ENCODE measurements at regions not wholly inside any gene's neighbourhood (a gene's known extent, or its start where the extent isn't known, plus 50 kb on each side); places are given as distances from the start of the nearest gene placed in this dataset.

DNA sequence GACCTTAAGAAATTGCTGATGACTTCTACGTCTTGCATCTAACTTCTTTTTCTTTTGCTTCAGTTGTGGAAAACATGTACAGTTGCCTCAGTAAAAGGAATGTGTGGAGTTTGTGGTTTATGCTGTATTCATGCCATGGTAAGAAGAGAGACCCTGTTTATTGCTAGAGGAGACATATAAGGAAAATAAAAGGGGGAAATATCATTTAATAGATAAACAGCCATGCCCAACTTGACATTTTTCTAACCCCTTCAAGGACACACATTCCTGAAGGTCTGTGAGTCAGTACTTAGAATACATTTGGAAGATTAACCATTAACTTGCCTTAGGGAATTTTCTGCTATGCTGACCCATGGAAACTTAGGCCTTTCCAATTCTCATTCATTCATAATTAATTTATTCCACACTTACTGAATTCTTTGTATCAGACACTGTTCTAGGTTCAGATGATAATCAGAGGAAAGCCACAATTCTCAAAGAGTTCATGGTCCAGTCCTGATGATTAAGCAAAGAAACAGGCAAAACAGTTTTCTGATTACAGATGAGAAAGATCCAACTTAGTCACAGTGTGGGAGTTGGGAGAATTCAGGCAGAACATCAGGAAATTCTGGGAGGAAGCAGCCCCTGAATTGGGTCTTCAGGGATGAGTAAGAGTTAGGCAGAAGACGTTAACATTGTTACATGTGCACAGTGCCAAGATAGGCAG is 329.8 kb upstream of the RASGRP1 start:
- DNase-seq: no peak

- DNase-seq: no peak
Observed at GRCh38 chr15:38895326-38896255, 331.0 kb upstream of the RASGRP1 start.

- no peak for DNase-seq
Observed at GRCh38 chr15:38896647-38897046, 332.0 kb upstream of the RASGRP1 start.

- DNase-seq: no peak
Observed at GRCh38 chr15:38897551-38897950, 332.9 kb upstream of the RASGRP1 start.

DNA sequence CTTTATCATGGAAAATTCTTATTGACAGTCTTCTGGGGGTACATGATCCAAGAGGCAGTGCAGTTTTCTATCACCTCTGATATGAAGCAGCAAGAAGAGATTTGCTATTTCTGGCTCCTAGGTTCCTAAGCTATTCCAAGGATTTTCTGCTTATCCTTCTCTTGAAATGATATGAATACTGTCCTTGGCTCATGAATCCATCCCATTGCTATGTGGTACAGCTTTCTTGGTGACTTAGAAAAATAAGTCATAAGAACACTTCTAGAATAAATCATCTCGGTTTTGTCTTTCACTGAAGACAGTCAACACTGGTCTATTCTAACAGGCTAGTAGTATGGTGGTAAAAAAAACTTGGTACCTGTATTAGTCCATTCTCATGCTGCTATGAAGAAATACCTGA is 333.6 kb upstream of the RASGRP1 start:
- DNase-seq: no peak

DNA sequence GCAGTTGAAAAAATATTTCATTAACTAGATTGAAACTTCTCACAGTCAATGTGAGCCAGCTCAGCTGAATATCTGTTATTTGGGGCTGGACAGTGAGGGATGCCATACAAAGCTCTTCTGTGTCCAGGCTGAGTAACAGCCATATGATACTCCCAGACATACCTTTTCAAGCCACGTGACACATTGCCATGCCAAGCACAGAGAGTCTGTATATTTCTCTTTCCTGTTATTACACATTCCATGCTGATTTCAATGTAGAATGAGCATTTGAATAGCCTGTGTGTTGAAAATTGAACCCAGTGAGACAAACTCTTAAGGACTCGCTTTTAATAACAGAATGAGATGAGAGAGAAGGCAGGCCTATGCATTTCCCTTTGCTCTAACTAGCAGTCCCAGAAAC is 334.7 kb upstream of the RASGRP1 start:
- DNase-seq: no peak

- DNase-seq: no peak
Observed at GRCh38 chr15:38904298-38904697, 339.7 kb upstream of the RASGRP1 start.

DNA sequence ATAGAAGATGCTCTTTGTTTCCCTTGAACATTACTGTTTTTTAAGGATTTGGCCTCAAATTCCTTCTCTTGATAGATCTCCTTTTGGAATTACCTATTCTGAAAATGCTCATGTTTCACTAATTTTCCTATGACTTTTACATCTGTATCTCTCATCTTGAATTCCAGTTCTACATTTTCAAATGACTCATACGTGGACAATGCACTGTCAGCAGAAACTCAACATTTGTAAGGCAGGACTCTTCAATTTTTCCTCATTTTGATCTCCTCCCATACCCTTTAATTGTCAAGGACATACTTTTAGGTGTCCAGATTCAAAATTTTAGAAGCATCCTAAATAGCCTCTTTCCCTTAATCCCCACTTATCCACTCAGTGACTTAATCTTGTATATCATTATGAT is 341.0 kb upstream of the RASGRP1 start:
- no peak for DNase-seq

- DNase-seq: no peak
Observed at GRCh38 chr15:38920966-38921365, 356.4 kb upstream of the RASGRP1 start.

GRCh38 chr15:38921471-38921870 is 356.9 kb upstream of the RASGRP1 start:
- no peak for DNase-seq

- no peak for DNase-seq
Observed at GRCh38 chr15:38928431-38928830, 363.8 kb upstream of the RASGRP1 start.

- DNase-seq: no peak
Observed at GRCh38 chr15:38930851-38931572, 366.4 kb upstream of the RASGRP1 start.

- DNase-seq: peak; percentile 79
Observed at GRCh38 chr15:38941399-38941953, 376.9 kb upstream of the RASGRP1 start.

DNA sequence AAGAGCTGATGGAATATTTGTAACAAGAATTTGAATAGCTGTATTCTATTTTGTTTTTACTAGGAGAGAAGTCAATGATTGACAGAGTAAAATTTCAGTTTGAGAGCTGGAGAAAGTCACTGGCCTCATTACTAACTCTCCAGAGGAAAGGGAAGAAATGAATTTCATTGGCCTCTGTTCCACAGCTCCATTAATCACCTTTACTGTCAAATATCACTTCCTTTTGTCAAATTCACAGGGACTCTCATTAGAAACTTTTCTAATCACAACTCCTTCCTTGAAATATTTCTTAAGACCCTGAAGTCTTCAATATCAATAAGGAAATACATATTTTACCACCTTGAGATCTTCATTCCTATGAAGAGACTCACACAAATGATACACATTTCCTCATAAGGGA is 379.9 kb upstream of the RASGRP1 start:
- DNase-seq: no peak

GRCh38 chr15:38945551-38946298 is 381.1 kb upstream of the RASGRP1 start:
- DNase-seq: no peak

GRCh38 chr15:38954090-38954489 is 389.5 kb upstream of the RASGRP1 start:
- no peak for DNase-seq

DNA sequence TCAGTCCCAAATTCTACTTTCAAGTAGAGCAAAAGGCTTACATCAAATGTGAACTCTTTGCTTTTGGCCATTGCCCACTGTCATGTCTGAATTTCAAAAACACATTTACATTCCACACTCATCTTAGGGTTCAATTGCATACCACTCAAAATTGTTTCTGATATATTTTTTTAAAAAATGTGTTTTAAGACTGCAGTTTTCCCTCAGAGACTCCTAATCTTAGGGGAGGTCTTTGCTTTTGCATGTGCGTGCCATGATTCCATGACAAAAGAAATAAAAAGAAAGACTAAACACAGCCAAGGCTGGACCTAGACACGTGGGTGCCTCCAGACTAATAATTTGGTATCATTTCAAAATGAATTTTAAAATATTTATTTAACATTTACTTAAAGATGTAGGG is 396.8 kb upstream of the RASGRP1 start:
- no peak for DNase-seq

DNA sequence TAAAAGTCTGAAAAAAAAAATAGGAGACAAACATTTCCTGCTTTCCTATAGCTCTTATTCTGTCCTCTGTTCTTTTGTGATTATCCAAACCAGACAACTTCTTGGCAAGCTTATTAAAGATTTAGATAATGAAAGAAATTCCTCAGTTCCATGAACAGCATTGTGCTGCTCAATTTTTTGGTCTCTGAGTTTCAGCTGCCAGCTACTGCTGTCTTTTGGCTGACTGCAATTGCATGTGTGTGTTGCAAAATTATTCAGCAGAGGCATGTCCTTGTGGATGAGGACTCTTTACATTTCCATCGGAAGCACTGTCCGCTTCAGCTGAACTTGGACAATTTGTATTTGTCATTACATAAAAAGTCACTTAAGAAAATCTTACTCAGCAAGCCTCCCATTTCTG is 397.3 kb upstream of the RASGRP1 start:
- no peak for DNase-seq

DNA sequence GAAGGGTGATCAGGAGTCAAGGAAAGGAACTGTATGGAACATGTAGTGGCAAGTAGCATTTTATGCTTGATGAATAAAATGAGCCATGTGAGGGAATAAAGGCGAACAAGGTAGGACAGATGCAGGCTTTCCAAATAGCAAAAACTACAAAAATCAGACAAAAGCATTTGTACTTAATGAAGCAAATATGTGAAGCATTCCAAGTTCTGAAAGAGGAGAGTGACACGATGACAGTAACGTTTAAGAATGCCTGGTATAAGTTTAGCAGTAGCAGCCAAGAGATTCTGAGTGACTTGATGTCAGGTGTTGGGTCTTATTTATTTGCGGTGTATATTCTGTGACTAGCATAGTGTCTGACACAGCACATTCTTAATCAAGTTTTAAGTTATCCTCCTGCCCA is 408.2 kb upstream of the RASGRP1 start:
- DNase-seq: no peak

GRCh38 chr15:38975282-38975990 is 410.8 kb upstream of the RASGRP1 start:
- no peak for DNase-seq

- DNase-seq: peak; percentile 19
Observed at GRCh38 chr15:38991126-38991525, 426.5 kb upstream of the RASGRP1 start.

GRCh38 chr15:38991701-38992100 is 427.1 kb upstream of the RASGRP1 start:
- DNase-seq: no peak

Measured in NCI-H2171 treated with DMSO at 0.1 percent for 48 hours (cell line).